ENCODE measurements at regions not wholly inside any gene's neighbourhood (a gene's known extent, or its start where the extent isn't known, plus 50 kb on each side); places are given as distances from the start of the nearest gene placed in this dataset.

DNA sequence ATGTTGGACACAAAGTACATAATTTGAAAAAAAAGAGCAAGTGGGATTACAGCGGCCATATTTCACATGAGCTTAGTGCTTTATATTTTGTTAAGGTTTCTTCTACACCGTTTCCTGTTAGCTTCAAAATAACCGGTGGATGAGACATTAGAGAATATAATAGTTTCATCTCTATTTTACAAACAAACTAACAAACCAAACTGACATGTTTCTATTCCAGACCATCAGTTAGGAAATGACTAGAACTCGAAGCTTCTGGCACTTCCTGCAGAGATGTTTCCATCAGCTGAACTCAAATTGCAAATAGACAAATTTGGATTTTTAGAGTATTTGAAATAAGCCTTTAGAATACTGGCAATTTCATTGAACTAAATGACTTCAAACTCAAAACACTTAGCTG is 86.5 kb downstream of the MTRR start:
- Histone ChIP-seq H3K27me3 (ENCODE audit: insufficient read depth) (no peaks in the 10 kb centered on the region; the same call in 1 of the 2 replicates), H3F3A (replicated peaks; ENCODE audit: insufficient read depth) (no peaks in the 10 kb centered on the region), H3K4me1 (ENCODE audit: control insufficient read depth in 1 of 2, insufficient read depth in 2 of 2, low read depth in 1 of 2, low read length in 1 of 2) (no peaks in the 10 kb centered on the region), H3K27ac (ENCODE audit: low read depth in 2 of 2, low read length in 1 of 2) (no peak overlapping the region), H2AFZ (ENCODE audit: low read depth) (no peak overlapping the region), H4K20me1 (ENCODE audit: insufficient read depth) (no peaks in the 10 kb centered on the region), H3K36me3 (replicated peaks in 1 of 2; ENCODE audit: control insufficient read depth in 1 of 2, insufficient read depth in 2 of 2, low read length in 1 of 2) (no peaks in the 10 kb centered on the region), H3K79me2 (ENCODE audit: insufficient read depth) (no peaks in the 10 kb centered on the region), H3K9me2 (no peaks in the 10 kb centered on the region), H3K4me3 (ENCODE audit: low read depth in 2 of 2, low read length in 1 of 2) (no peak overlapping the region), H3K4me2 (no peak overlapping the region), H3K9me3 (no peaks in the 10 kb centered on the region), H3K9ac (no peak overlapping the region)
- no peak for TF ChIP-seq POLR2AphosphoS5 (IDR thresholded peaks at IDR 0.05; ENCODE audit: low read depth, low read length)
- TF ChIP-seq EZH2phosphoT487 (IDR thresholded peaks at IDR 0.05; ENCODE audit: borderline replicate concordance, low read depth) = no peak
- ChIA-PET POLR2A (no interaction called here), CTCF (no interaction called here)
- 19% methylated on average over 4 of the region's 4 CpGs for WGBS (ENCODE audit: low lambda C conversion rate)
- DNase-seq = no peak

DNA sequence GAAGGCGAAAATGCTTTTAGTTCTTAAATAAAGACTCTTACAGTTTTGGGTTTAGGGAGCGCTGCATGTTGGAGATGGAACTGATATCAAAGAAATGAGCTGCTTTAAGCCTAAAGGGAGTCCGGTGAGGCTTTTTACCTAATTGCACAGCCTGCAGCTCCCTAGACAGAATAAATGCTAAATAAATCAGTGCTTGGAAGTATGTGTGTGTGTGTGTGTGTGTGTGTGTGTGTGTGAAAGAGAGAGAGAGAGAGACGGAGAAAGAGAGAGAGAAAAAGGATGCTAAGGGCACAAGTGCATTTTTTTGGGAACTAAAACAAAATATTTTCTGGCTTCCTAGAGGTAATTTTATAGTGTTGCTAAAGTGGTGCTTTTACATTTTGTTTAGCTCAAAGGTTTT is 88.4 kb downstream of the MTRR start:
- TF ChIP-seq EP300 (IDR thresholded peaks at IDR 0.05; ENCODE audit: borderline replicate concordance in 1 of 2, low read depth in 1 of 2, low read length in 1 of 2) (no peak), NFIC (IDR thresholded peaks at IDR 0.05; ENCODE audit: borderline replicate concordance) (no peak), GABPA (IDR thresholded peaks at IDR 0.05; ENCODE audit: low read depth) (no peak), TEAD4 (IDR thresholded peaks at IDR 0.05; ENCODE audit: borderline replicate concordance, insufficient read depth) (no peak), FOXM1 (IDR thresholded peaks at IDR 0.05; ENCODE audit: low read depth) (no peak), RXRA (IDR thresholded peaks at IDR 0.05; ENCODE audit: borderline replicate concordance, low read depth) (no peak), JUND (IDR thresholded peaks at IDR 0.05) (no peak)
- H3K9me3 ChIP-seq = no peaks in the 10 kb centered on the region
- H3K27me3 ChIP-seq (ENCODE audit: insufficient read depth) = no peaks in the 10 kb centered on the region; the same call in 1 of the 2 replicates
- H4K20me1 ChIP-seq (ENCODE audit: insufficient read depth) = no peaks in the 10 kb centered on the region
- H3K4me2 ChIP-seq = no peak overlapping the region
- no peak overlapping the region for H3K9ac ChIP-seq
- H3F3A ChIP-seq (replicated peaks; ENCODE audit: insufficient read depth) = no peaks in the 10 kb centered on the region
- H3K36me3 ChIP-seq (replicated peaks in 1 of 2; ENCODE audit: control insufficient read depth in 1 of 2, insufficient read depth in 2 of 2, low read length in 1 of 2) = no peaks in the 10 kb centered on the region
- 5% methylated on average over 4 of the region's 4 CpGs for whole genome bisulfite sequencing (ENCODE audit: low lambda C conversion rate)
- CTCF ChIA-PET = interaction anchor here (0.9 kb wide), 1 partner anchor 27 kb away, joined by 3 read pairs; no protein-coding TSS in a partner anchor
- H3K9me2 ChIP-seq = no peaks in the 10 kb centered on the region
- no peak overlapping the region for H3K27ac ChIP-seq (ENCODE audit: low read depth in 2 of 2, low read length in 1 of 2)
- no peaks in the 10 kb centered on the region for H3K79me2 ChIP-seq (ENCODE audit: insufficient read depth)
- POLR2A ChIA-PET = no interaction called here
- H3K4me3 ChIP-seq (ENCODE audit: low read depth in 2 of 2, low read length in 1 of 2) = no peak overlapping the region
- no peak overlapping the region for H2AFZ ChIP-seq (ENCODE audit: low read depth)
- H3K4me1 ChIP-seq (ENCODE audit: control insufficient read depth in 1 of 2, insufficient read depth in 2 of 2, low read depth in 1 of 2, low read length in 1 of 2) = no peaks in the 10 kb centered on the region
- no peak for DNase-seq

DNA sequence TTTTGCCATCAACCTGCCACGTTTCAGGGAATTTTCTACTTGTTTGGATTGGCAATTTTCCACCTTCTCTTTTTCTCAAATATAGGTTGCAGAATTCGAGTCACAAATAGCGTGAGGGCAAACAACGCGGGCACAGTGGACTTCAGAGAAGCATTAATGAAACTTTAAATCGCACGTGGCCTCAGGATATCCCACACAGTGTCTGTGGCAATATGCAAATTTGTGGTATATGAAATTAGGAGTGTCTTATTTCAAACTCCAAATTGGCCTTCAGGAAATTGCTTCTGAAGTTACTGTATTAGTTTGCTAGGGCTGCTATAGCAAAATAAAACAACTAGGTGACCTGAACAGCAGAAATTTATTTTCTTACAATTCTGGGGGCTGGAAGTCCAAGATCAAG is 91.2 kb downstream of the MTRR start:
- Histone ChIP-seq H3K36me3 (replicated peaks in 1 of 2; ENCODE audit: control insufficient read depth in 1 of 2, insufficient read depth in 2 of 2, low read length in 1 of 2) (no peaks in the 10 kb centered on the region), H3K4me1 (ENCODE audit: control insufficient read depth in 1 of 2, insufficient read depth in 2 of 2, low read depth in 1 of 2, low read length in 1 of 2) (no peaks in the 10 kb centered on the region), H3K4me2 (no peak overlapping the region), H3K9me2 (no peaks in the 10 kb centered on the region), H2AFZ (ENCODE audit: low read depth) (no peak overlapping the region), H3K9me3 (no peaks in the 10 kb centered on the region), H3K27ac (ENCODE audit: low read depth in 2 of 2, low read length in 1 of 2) (no peak overlapping the region), H3K9ac (no peak overlapping the region), H3K79me2 (ENCODE audit: insufficient read depth) (no peaks in the 10 kb centered on the region), H3F3A (replicated peaks; ENCODE audit: insufficient read depth) (no peaks in the 10 kb centered on the region), H3K27me3 (ENCODE audit: insufficient read depth) (no peaks in the 10 kb centered on the region), H3K4me3 (ENCODE audit: low read depth in 2 of 2, low read length in 1 of 2) (no peak overlapping the region), H4K20me1 (ENCODE audit: insufficient read depth) (no peaks in the 10 kb centered on the region)
- ChIA-PET CTCF (no interaction called here), POLR2A (no interaction called here)
- WGBS (ENCODE audit: low lambda C conversion rate) = 38% methylated on average over 7 of the region's 7 CpGs
- no peak for DNase-seq
- no peak for TF ChIP-seq EP300 (IDR thresholded peaks at IDR 0.05; ENCODE audit: borderline replicate concordance in 1 of 2, low read depth in 1 of 2, low read length in 1 of 2)
- no peak for TF ChIP-seq MXI1 (IDR thresholded peaks at IDR 0.05; ENCODE audit: low read depth, low read length)
- TF ChIP-seq SIN3A (IDR thresholded peaks at IDR 0.05; ENCODE audit: borderline replicate concordance, low read depth, low read length) = no peak
- no peak for TF ChIP-seq YY1 (IDR thresholded peaks at IDR 0.05; ENCODE audit: low read depth)
- no peak for TF ChIP-seq TEAD4 (IDR thresholded peaks at IDR 0.05; ENCODE audit: borderline replicate concordance, insufficient read depth)
- TF ChIP-seq RXRA (IDR thresholded peaks at IDR 0.05; ENCODE audit: borderline replicate concordance, low read depth) = no peak
- TF ChIP-seq FOXM1 (IDR thresholded peaks at IDR 0.05; ENCODE audit: low read depth) = no peak
- TF ChIP-seq, protein P1, sequence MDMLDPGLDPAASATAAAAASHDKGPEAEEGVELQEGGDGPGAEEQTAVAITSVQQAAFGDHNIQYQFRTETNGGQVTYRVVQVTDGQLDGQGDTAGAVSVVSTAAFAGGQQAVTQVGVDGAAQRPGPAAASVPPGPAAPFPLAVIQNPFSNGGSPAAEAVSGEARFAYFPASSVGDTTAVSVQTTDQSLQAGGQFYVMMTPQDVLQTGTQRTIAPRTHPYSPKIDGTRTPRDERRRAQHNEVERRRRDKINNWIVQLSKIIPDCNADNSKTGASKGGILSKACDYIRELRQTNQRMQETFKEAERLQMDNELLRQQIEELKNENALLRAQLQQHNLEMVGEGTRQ (IDR thresholded peaks at IDR 0.05; ENCODE audit: borderline replicate concordance, low read depth, low read length) = no peak
- no peak for TF ChIP-seq ELF1 (IDR thresholded peaks at IDR 0.05)
- TF ChIP-seq TCF12 (IDR thresholded peaks at IDR 0.05) = no peak
- TF ChIP-seq, protein P2, sequence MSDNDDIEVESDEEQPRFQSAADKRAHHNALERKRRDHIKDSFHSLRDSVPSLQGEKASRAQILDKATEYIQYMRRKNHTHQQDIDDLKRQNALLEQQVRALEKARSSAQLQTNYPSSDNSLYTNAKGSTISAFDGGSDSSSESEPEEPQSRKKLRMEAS (IDR thresholded peaks at IDR 0.05; ENCODE audit: low read depth) = no peak
- TF ChIP-seq CHD2 (IDR thresholded peaks at IDR 0.05; ENCODE audit: low read length, partially characterized antibody) = no peak
- TF ChIP-seq RAD21 (IDR thresholded peaks at IDR 0.05; ENCODE audit: low read length) = no peak
- TF ChIP-seq RCOR1 (IDR thresholded peaks at IDR 0.05; ENCODE audit: low read length) = no peak

Data from SK-N-SH (cell line).